HCT116 (cell line): ENCODE measurements at regions not wholly inside any gene's neighbourhood (a gene's known extent, or its start where the extent isn't known, plus 50 kb on each side); places are given as distances from the start of the nearest gene placed in this dataset.

Source experiments
- ATAC-seq: fragments of 200-7000 bp; cut with Tn5 transposase; 2 replicates; pipeline ENCODE4 v1.9.1; 2020; ENCODE audit warnings: mild to moderate bottlenecking, moderate library complexity
- BruUV-seq: library from RNA; stranded (reverse); fragments of 400-500 nt; replicated peaks from 2 replicates; lab custom pipeline; 2021; lab: Mats Ljungman, UMichigan
- CTCF ChIA-PET: fragments of 300-600 bp; sonication (Branson Sonifier 250); formaldehyde crosslinking; loops from one replicate; lab custom pipeline; 2021; ENCODE audit warnings: antibody characterized with exemption; lab: Charles Lee
- POLR2A ChIA-PET: fragments of 300-600, 350-600 bp; sonication (Branson Sonifier 250); formaldehyde crosslinking; loops from one replicate; lab custom pipeline; 2021; ENCODE audit warnings: antibody characterized with exemption; lab: Charles Lee
- RAD21 ChIA-PET, 2 experiments: fragments of 300-600 bp; sonication (Branson Sonifier 250); formaldehyde crosslinking; loops; one replicate each; lab custom pipeline; 2023; ENCODE audit warnings: low total read pairs in 2 of 2; ENCODE audit not compliant: uncharacterized antibody in 2 of 2, unreplicated experiment in 2 of 2, low non-redundant PET in 1 of 2; lab: Charles Lee
- DNase-seq: peaks from one replicate; pipeline ENCODE4 v3.0.0-alpha.2; 2010; ENCODE audit warnings: low read depth, low spot score
- H2AFZ ChIP-seq: fragments of 200-600 bp; shearing (Covaris generic), sonication (generic); 2 replicates; pipeline ENCODE4 v1.6.1; 2017; ENCODE audit warnings: low read depth, mixed run types, mixed read lengths, antibody characterized with exemption, low read length; ENCODE audit not compliant: poor library complexity, severe bottlenecking
- H3K27ac ChIP-seq: 2 replicates; pipeline ENCODE4 v1.5.1; 2012; ENCODE audit warnings: low read depth, low read length
- H3K27me3 ChIP-seq: fragments of 200-600 bp; sonication (generic); 2 replicates; pipeline ENCODE4 v1.6.1; 2016; ENCODE audit warnings: mixed run types, low read length, mixed read lengths; ENCODE audit not compliant: insufficient read depth
- H3K36me3 ChIP-seq, 2 experiments: fragments of 200-500 bp in 1 of 2; fragments of 200-600 bp in 1 of 2; sonication (Bioruptor generic) in 1 of 2; sonication (generic) in 1 of 2; 2 replicates each; pipeline versions ENCODE4 v1.5.1 to v1.6.1; 2014 to 2016; ENCODE audit warnings: low read length in 2 of 2, inconsistent platforms in 1 of 2, mixed read lengths in 1 of 2, mixed run types in 1 of 2; ENCODE audit not compliant: insufficient read depth in 2 of 2, control insufficient read depth in 1 of 2
- H3K4me1 ChIP-seq, 2 experiments: fragments of 200-600 bp in 1 of 2; sonication (generic) in 1 of 2; 2 replicates each; pipeline versions ENCODE4 v1.5.1 to v1.6.1; 2012 to 2017; ENCODE audit warnings: low read length in 2 of 2, inconsistent platforms in 1 of 2, mild to moderate bottlenecking in 1 of 2, mixed read lengths in 1 of 2, mixed run types in 1 of 2, moderate library complexity in 1 of 2; ENCODE audit not compliant: insufficient read depth in 2 of 2, control insufficient read depth in 1 of 2
- H3K4me2 ChIP-seq: fragments of 200-600 bp; sonication (generic); 2 replicates; pipeline ENCODE4 v1.6.1; 2017; ENCODE audit warnings: mixed run types, low read length, mixed read lengths
- H3K4me3 ChIP-seq, 2 experiments: fragments of 200-600 bp in 1 of 2; sonication (generic) in 1 of 2; replicated peaks in 1 of 2; 2 replicates each; pipeline ENCODE4 v1.5.1; 2011 to 2016; ENCODE audit warnings: low read length in 2 of 2, control low read depth in 1 of 2, low read depth in 1 of 2, mild to moderate bottlenecking in 1 of 2, mixed read lengths in 1 of 2, mixed run types in 1 of 2
- H3K79me2 ChIP-seq: fragments of 200-600 bp; sonication (generic); 2 replicates; pipeline ENCODE4 v1.6.1; 2017; ENCODE audit warnings: mild to moderate bottlenecking, mixed run types, low read length, moderate library complexity, mixed read lengths; ENCODE audit not compliant: insufficient read depth
- H3K9ac ChIP-seq: fragments of 200-600 bp; sonication (generic); 2 replicates; pipeline ENCODE4 v1.6.1; 2016; ENCODE audit warnings: low read length, mixed read lengths
- H3K9me2 ChIP-seq: fragments of 200-600 bp; sonication (generic), shearing (Covaris generic); 2 replicates; pipeline ENCODE4 v1.6.1; 2017; ENCODE audit warnings: mixed run types, mild to moderate bottlenecking, moderate library complexity; ENCODE audit not compliant: insufficient read depth
- H3K9me3 ChIP-seq, 2 experiments: fragments of 200-500 bp in 1 of 2; fragments of 200-600 bp in 1 of 2; sonication (Bioruptor generic) in 1 of 2; sonication (generic) in 1 of 2; 2 replicates each; pipeline ENCODE4 v1.6.1; 2014 to 2017; ENCODE audit warnings: low read length in 2 of 2, mixed read lengths in 2 of 2, inconsistent platforms in 1 of 2, low read depth in 1 of 2, mild to moderate bottlenecking in 1 of 2, mixed run types in 1 of 2, moderate library complexity in 1 of 2; ENCODE audit not compliant: control insufficient read depth in 1 of 2, insufficient read depth in 1 of 2
- H4K20me1 ChIP-seq: fragments of 200-600 bp; sonication (generic), shearing (Covaris generic); 2 replicates; pipeline ENCODE4 v1.6.1; 2017; ENCODE audit warnings: mixed run types, mild to moderate bottlenecking, moderate library complexity; ENCODE audit not compliant: insufficient read depth
- EZH2 ChIP-seq: fragments of 200-600 bp; sonication (generic); IDR thresholded peaks from 2 replicates; pipeline ENCODE4 v1.6.1; 2017; ENCODE audit warnings: antibody characterized with exemption, mixed run types
- POLR2AphosphoS5 ChIP-seq: IDR thresholded peaks from 2 replicates; pipeline ENCODE4 v1.6.1; 2011; ENCODE audit warnings: mild to moderate bottlenecking, low read depth, low read length, moderate library complexity
- SP1 ChIP-seq: IDR thresholded peaks from 2 replicates; pipeline ENCODE4 v1.6.1; 2012; ENCODE audit warnings: low read depth
- ZFX ChIP-seq: fragments of 450-650 bp; IDR thresholded peaks from 2 replicates; pipeline ENCODE4 v1.6.1; 2017
- ZNF274 ChIP-seq: fragments of 200-500 bp; sonication (Bioruptor generic); IDR thresholded peaks from 2 replicates; pipeline ENCODE4 v1.6.1; 2014; ENCODE audit warnings: mild to moderate bottlenecking, low read depth, low read length, inconsistent platforms
- intact Hi-C: fragments of 100-400 bp; cut with micrococcal nuclease; formaldehyde crosslinking; loops from 2 replicates; pipeline ENCODE4 v1.10.0; 2022
- TF ChIP-seq, protein P1 (sequence below): IDR thresholded peaks from 2 replicates; pipeline ENCODE4 v1.6.1; 2011; ENCODE audit warnings: mild to moderate bottlenecking, low read length, moderate library complexity; ENCODE audit not compliant: insufficient replicate concordance; ENCODE audit errors: extremely low read depth
- TF ChIP-seq, protein P2 (sequence below): IDR thresholded peaks from 2 replicates; pipeline ENCODE4 v1.6.1; 2012

DNA sequence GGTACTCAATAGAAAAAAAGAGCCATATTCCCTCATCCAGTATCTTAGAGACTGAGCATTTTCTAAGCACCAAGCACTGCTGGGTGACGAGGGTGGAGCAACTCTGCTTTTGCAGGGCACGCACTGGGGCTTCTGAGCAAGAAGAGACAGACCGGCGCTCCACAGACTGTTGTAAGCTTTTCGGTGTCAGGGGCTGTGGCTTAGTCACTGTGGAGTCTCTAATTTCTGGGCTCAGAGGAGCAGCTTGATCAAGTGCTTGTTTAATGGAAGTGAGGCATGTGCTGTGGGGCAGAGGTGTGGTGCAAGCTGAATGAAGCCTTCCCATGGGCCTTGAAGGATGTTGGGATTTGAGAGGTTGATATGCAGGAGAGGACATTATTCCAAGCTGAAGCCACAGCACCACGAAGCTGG lies 227.1 kb downstream of the MYCN start (continued):
- TF ChIP-seq, protein P1, sequence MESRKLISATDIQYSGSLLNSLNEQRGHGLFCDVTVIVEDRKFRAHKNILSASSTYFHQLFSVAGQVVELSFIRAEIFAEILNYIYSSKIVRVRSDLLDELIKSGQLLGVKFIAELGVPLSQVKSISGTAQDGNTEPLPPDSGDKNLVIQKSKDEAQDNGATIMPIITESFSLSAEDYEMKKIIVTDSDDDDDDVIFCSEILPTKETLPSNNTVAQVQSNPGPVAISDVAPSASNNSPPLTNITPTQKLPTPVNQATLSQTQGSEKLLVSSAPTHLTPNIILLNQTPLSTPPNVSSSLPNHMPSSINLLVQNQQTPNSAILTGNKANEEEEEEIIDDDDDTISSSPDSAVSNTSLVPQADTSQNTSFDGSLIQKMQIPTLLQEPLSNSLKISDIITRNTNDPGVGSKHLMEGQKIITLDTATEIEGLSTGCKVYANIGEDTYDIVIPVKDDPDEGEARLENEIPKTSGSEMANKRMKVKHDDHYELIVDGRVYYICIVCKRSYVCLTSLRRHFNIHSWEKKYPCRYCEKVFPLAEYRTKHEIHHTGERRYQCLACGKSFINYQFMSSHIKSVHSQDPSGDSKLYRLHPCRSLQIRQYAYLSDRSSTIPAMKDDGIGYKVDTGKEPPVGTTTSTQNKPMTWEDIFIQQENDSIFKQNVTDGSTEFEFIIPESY: no peak
- no peak for TF ChIP-seq EZH2
- no peak for TF ChIP-seq POLR2AphosphoS5
- no peak for TF ChIP-seq ZFX
- TF ChIP-seq, protein P2, sequence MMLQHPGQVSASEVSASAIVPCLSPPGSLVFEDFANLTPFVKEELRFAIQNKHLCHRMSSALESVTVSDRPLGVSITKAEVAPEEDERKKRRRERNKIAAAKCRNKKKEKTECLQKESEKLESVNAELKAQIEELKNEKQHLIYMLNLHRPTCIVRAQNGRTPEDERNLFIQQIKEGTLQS: no peak
- TF ChIP-seq SP1: no peak
- TF ChIP-seq ZNF274: no peak

DNA sequence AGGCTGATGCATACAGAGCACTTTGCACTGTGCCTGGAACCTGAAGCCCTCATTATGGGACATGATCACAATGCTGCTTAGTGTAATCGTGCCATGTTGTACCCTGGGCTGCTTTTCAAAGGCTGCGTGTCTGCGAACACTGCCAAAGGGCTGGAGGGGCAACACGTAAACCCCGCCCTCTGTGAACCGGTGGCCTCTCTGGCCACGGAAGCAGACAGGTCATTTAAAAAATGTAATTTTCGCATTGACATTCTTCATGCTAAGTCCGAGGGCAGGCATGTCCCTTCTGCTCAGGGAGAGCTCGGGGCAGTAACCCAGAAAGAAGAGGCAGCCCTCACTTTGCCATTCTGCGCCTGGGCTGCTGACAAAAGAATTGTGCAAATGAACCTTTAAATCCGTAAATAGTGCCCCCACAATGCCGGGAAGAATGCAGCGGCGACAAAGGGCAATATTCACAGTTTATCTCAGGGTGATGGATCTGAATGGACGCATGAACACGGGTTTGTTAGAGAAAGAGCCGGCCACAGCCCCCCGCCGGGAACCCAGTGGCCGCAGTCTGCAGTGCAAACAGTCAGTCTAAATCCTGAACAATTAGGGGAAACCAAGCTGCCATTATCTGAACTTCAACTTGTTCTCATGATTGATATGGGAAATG lies 226.1 kb downstream of the MYCN start:
- RAD21 ChIA-PET: no interaction called here
- POLR2A ChIA-PET: no interaction called here
- DNase-seq (no peak), ATAC-seq (no peak)
- Histone ChIP-seq H3K9ac (no peak overlapping the region), H4K20me1 (no peaks in the 10 kb centered on the region), H3K27me3 (peaks cover 10% of the 10 kb centered on the region; the same call in 1 of the 2 replicates), H3K36me3 (no peaks in the 10 kb centered on the region), H3K9me3 (no peaks in the 10 kb centered on the region), H3K9me2 (no peaks in the 10 kb centered on the region), H3K4me3 (no peak overlapping the region), H3K4me1 (no peaks in the 10 kb centered on the region), H2AFZ (no peak overlapping the region), H3K4me2 (no peak overlapping the region), H3K27ac (no peak overlapping the region), H3K79me2 (no peaks in the 10 kb centered on the region)
- TF ChIP-seq, protein P2: no peak
- intact Hi-C loops: no loop called here
- CTCF ChIA-PET: no interaction called here
- no TSS peak for BruUV-seq
